ENCODE measurements at regions not wholly inside any gene's neighbourhood (a gene's known extent, or its start where the extent isn't known, plus 50 kb on each side); places are given as distances from the start of the nearest gene placed in this dataset.

GRCh38 chr5:110909415-110909814 is 162.1 kb upstream of the TSLP start:
- Histone ChIP-seq H3K36me3 (replicated peaks) (no peaks in the 10 kb centered on the region), H3K27me3 (replicated peaks) (no peaks in the 10 kb centered on the region), H3K4me3 (ENCODE audit: low read depth, low read length) (no peak overlapping the region), H3K27ac (no peak overlapping the region)
- in situ Hi-C loops (cut with HindIII; ENCODE audit: low pct_ligation_motif_present, low sequenced_read_pairs) = no loop called here
- TF ChIP-seq CTCF (IDR thresholded peaks at IDR 0.05; ENCODE audit: low read depth, low read length, missing control alignments) = no peak
- DNase-seq = no peak

- no peaks in the 10 kb centered on the region for H3K27me3 ChIP-seq (replicated peaks)
- H3K27ac ChIP-seq = no peak overlapping the region
- in situ Hi-C loops (cut with HindIII; ENCODE audit: low pct_ligation_motif_present, low sequenced_read_pairs) = no loop called here
- no peaks in the 10 kb centered on the region for H3K36me3 ChIP-seq (replicated peaks)
- no peak for DNase-seq
- no peak for TF ChIP-seq CTCF (IDR thresholded peaks at IDR 0.05; ENCODE audit: low read depth, low read length, missing control alignments)
- H3K4me3 ChIP-seq (ENCODE audit: low read depth, low read length) = no peak overlapping the region
Observed at GRCh38 chr5:110909950-110910349, 161.6 kb upstream of the TSLP start.

- in situ Hi-C loops (cut with HindIII; ENCODE audit: low pct_ligation_motif_present, low sequenced_read_pairs) = no loop called here
- no peak overlapping the region for H3K4me3 ChIP-seq (ENCODE audit: low read depth, low read length)
- H3K27ac ChIP-seq = no peak overlapping the region
- DNase-seq = no peak
- no peaks in the 10 kb centered on the region for H3K36me3 ChIP-seq (replicated peaks)
- no peaks in the 10 kb centered on the region for H3K27me3 ChIP-seq (replicated peaks)
- TF ChIP-seq CTCF (IDR thresholded peaks at IDR 0.05; ENCODE audit: low read depth, low read length, missing control alignments) = no peak
Observed at GRCh38 chr5:110913221-110913620, 158.3 kb upstream of the TSLP start.

GRCh38 chr5:110916381-110917049 is 155.0 kb upstream of the TSLP start:
- H3K27ac ChIP-seq = peak overlapping the region; percentile 87
- TF ChIP-seq CTCF (IDR thresholded peaks at IDR 0.05; ENCODE audit: low read depth, low read length, missing control alignments) = no peak
- in situ Hi-C loops (cut with HindIII; ENCODE audit: low pct_ligation_motif_present, low sequenced_read_pairs) = no loop called here
- no peaks in the 10 kb centered on the region for H3K27me3 ChIP-seq (replicated peaks)
- DNase-seq = peak; percentile 93
- H3K36me3 ChIP-seq (replicated peaks) = no peaks in the 10 kb centered on the region
- no peak overlapping the region for H3K4me3 ChIP-seq (ENCODE audit: low read depth, low read length)

GRCh38 chr5:110917161-110917875 is 154.2 kb upstream of the TSLP start:
- DNase-seq = peak; percentile 24
- Histone ChIP-seq H3K4me3 (ENCODE audit: low read depth, low read length) (no peak overlapping the region), H3K27ac (peak overlapping the region; percentile 87), H3K36me3 (replicated peaks) (no peaks in the 10 kb centered on the region), H3K27me3 (replicated peaks) (no peaks in the 10 kb centered on the region)
- no peak for TF ChIP-seq CTCF (IDR thresholded peaks at IDR 0.05; ENCODE audit: low read depth, low read length, missing control alignments)
- in situ Hi-C loops (cut with HindIII; ENCODE audit: low pct_ligation_motif_present, low sequenced_read_pairs) = no loop called here

All from brain microvascular endothelial cell (primary cell).